Smooth muscle cell (in vitro differentiated cells): ENCODE measurements at regions not wholly inside any gene's neighbourhood (a gene's known extent, or its start where the extent isn't known, plus 50 kb on each side); places are given as distances from the start of the nearest gene placed in this dataset.

Source experiments
- DNase-seq: peaks from one replicate; lab custom pipeline; 2025; ENCODE audit not compliant: unreplicated experiment; lab: John Stamatoyannopoulos, UW
- H2AFZ ChIP-seq: fragments of 200-600 bp; sonication (generic); 2 replicates; pipeline ENCODE4 v1.6.0; 2016; ENCODE audit warnings: antibody characterized with exemption, low read depth, mild to moderate bottlenecking
- H3F3A ChIP-seq: fragments of 200-600 bp; sonication (generic); 2 replicates; pipeline ENCODE4 v1.6.0; 2017; ENCODE audit warnings: antibody characterized with exemption, low read depth
- H3K27ac ChIP-seq: fragments of 200-600 bp; sonication (generic); 2 replicates; pipeline ENCODE4 v1.5.1; 2016; ENCODE audit warnings: low read depth, mild to moderate bottlenecking
- H3K27me3 ChIP-seq: fragments of 200-600 bp; sonication (generic); 2 replicates; pipeline ENCODE4 v1.6.1; 2016; ENCODE audit warnings: low read depth, mild to moderate bottlenecking
- H3K36me3 ChIP-seq: fragments of 200-600 bp; sonication (generic); 2 replicates; pipeline ENCODE4 v1.5.1; 2016; ENCODE audit warnings: low read depth
- H3K4me1 ChIP-seq: fragments of 200-600 bp; sonication (generic); 2 replicates; pipeline ENCODE4 v1.5.1; 2016; ENCODE audit warnings: low read depth
- H3K4me2 ChIP-seq: fragments of 200-600 bp; sonication (generic); 2 replicates; pipeline ENCODE4 v1.6.0; 2016; ENCODE audit warnings: mild to moderate bottlenecking
- H3K4me3 ChIP-seq: fragments of 200-600 bp; sonication (generic); 2 replicates; pipeline ENCODE4 v1.5.1; 2016; ENCODE audit warnings: mild to moderate bottlenecking
- H3K79me2 ChIP-seq: fragments of 200-600 bp; sonication (generic); 2 replicates; pipeline ENCODE4 v1.6.0; 2016; ENCODE audit warnings: low read depth, mild to moderate bottlenecking
- H3K9ac ChIP-seq: fragments of 200-600 bp; sonication (generic); 2 replicates; pipeline ENCODE4 v1.6.0; 2016; ENCODE audit warnings: low read depth
- H3K9me3 ChIP-seq: fragments of 200-600 bp; sonication (generic); replicated peaks from 2 replicates; pipeline ENCODE4 v1.5.1; 2016; ENCODE audit warnings: low read depth
- H4K20me1 ChIP-seq: fragments of 200-600 bp; sonication (generic); 2 replicates; pipeline ENCODE4 v1.6.0; 2016; ENCODE audit warnings: low read depth
- CTCF ChIP-seq: fragments of 200-600 bp; sonication (generic); IDR thresholded peaks from 2 replicates; pipeline ENCODE4 v1.5.1; 2017; ENCODE audit warnings: borderline replicate concordance, mild to moderate bottlenecking, antibody characterized with exemption; ENCODE audit not compliant: insufficient read depth, poor library complexity, severe bottlenecking
- WGBS: methylation state at CpG from one replicate; pipeline ENCODE4 v1.1.7; 2016; ENCODE audit warnings: low lambda C conversion rate; 5-methylcytosine and 5-hydroxymethylcytosine counted together

DNA sequence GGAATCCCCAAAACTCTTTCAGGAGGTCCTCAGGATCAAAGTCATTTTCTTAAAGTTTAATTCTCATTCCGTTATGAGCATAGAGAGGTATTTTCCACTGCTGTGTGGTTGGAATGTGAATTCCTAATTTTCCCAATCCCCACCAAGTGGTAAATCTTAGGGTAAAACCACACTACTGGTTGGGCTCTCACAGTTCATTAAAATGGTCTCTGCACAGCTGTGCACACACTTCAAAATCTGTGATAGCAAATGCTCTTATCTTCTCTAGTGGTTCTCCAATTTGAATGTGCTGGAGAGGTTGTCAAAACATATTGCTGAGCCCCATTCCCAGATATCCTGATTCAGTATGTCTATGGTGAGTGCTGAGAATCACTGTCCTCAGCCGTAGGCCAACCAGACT lies 189.1 kb downstream of the BMP4 start:
- H3K27ac ChIP-seq, result no peak overlapping the region
- WGBS, result 42% methylated on average over 2 of the region's 2 CpGs
- no peaks in the 10 kb centered on the region for H4K20me1 ChIP-seq
- H3K36me3 ChIP-seq, result no peaks in the 10 kb centered on the region
- H3K9me3 ChIP-seq, result no peaks in the 10 kb centered on the region
- H3K27me3 ChIP-seq, result no peaks in the 10 kb centered on the region
- no peak for TF ChIP-seq CTCF
- H3K4me2 ChIP-seq, result peak overlapping the region; percentile 15
- DNase-seq, result no peak
- no peak overlapping the region for H2AFZ ChIP-seq
- no peaks in the 10 kb centered on the region for H3K4me1 ChIP-seq
- H3K9ac ChIP-seq, result no peak overlapping the region
- no peaks in the 10 kb centered on the region for H3F3A ChIP-seq
- H3K4me3 ChIP-seq, result no peak overlapping the region
- no peaks in the 10 kb centered on the region for H3K79me2 ChIP-seq

DNA sequence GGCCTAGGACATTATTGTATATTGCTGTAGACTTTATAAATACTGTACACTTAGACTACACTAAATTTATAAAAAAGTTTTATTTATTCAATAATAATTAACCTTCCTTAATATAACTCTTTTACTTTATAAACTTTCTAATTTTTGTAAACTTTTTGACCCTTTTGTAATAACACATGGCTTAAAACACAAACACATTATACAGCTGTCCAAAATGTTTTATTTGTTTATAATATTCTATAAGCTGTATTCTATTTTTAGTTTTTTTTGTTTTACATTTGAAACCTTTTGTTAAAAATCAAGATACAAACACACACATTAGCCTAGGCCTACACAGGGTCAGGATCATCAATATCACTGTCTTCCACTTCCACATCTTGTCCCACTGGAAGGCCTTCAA lies 190.0 kb downstream of the BMP4 start:
- H3F3A ChIP-seq, result no peaks in the 10 kb centered on the region
- H4K20me1 ChIP-seq, result no peaks in the 10 kb centered on the region
- H2AFZ ChIP-seq, result no peak overlapping the region
- H3K27ac ChIP-seq, result no peak overlapping the region
- no peak for TF ChIP-seq CTCF
- DNase-seq, result no peak
- no peaks in the 10 kb centered on the region for H3K9me3 ChIP-seq
- H3K4me1 ChIP-seq, result no peaks in the 10 kb centered on the region
- no peaks in the 10 kb centered on the region for H3K79me2 ChIP-seq
- no peaks in the 10 kb centered on the region for H3K27me3 ChIP-seq
- H3K4me3 ChIP-seq, result no peak overlapping the region
- H3K9ac ChIP-seq, result no peak overlapping the region
- no peak overlapping the region for H3K4me2 ChIP-seq
- H3K36me3 ChIP-seq, result no peaks in the 10 kb centered on the region

DNA sequence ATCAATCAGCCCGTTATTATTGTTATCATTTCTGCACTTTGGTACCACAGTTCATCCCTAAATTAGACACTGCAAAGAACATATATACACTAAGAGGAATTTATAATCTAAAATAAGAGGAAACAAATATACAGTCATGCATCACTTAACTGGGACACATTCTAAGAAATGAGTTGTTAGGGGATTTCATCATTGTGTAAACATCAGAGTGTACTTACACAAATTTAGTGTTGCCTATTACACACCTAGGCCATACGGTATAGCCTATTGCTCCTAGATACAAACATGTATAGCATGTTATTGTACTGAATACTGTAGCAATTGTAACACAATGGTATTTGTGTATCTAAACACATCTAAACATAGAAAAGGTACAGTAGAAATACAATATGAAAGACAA lies 190.5 kb downstream of the BMP4 start:
- Histone ChIP-seq H3K9ac (no peak overlapping the region), H3K36me3 (no peaks in the 10 kb centered on the region), H3K27me3 (no peaks in the 10 kb centered on the region), H3F3A (no peaks in the 10 kb centered on the region), H3K4me3 (no peak overlapping the region), H2AFZ (no peak overlapping the region), H3K79me2 (no peaks in the 10 kb centered on the region), H4K20me1 (no peaks in the 10 kb centered on the region), H3K9me3 (no peaks in the 10 kb centered on the region), H3K27ac (no peak overlapping the region), H3K4me2 (no peak overlapping the region), H3K4me1 (no peaks in the 10 kb centered on the region)
- DNase-seq, result no peak
- 97% methylated on average over 2 of the region's 2 CpGs for WGBS
- no peak for TF ChIP-seq CTCF

- DNase-seq, result no peak
- TF ChIP-seq CTCF, result no peak
- H3K4me1 ChIP-seq, result no peaks in the 10 kb centered on the region
Observed at GRCh38 chr14:53764846-53765245, 191.8 kb downstream of the BMP4 start.

More at GRCh38 chr14:53764846-53765245, 191.8 kb downstream of the BMP4 start:
- 97% methylated on average over 1 of the region's 1 CpG for WGBS
- Histone ChIP-seq H3K27me3 (no peaks in the 10 kb centered on the region), H3K36me3 (no peaks in the 10 kb centered on the region), H2AFZ (no peak overlapping the region), H3K4me2 (no peak overlapping the region), H3K9ac (no peak overlapping the region), H3K79me2 (no peaks in the 10 kb centered on the region), H3K4me3 (no peak overlapping the region), H3K9me3 (no peaks in the 10 kb centered on the region), H3F3A (no peaks in the 10 kb centered on the region), H4K20me1 (no peaks in the 10 kb centered on the region), H3K27ac (no peak overlapping the region)
